ENCODE measurements at regions not wholly inside any gene's neighbourhood (a gene's known extent, or its start where the extent isn't known, plus 50 kb on each side); places are given as distances from the start of the nearest gene placed in this dataset.

GRCh38 chr2:195545811-195546210 lies 111.2 kb upstream of the SLC39A10 start:
- TF ChIP-seq RAD21 (IDR thresholded peaks at IDR 0.05; ENCODE audit: low read depth) (no peak), TEAD4 (IDR thresholded peaks at IDR 0.05) (no peak), MAX (IDR thresholded peaks at IDR 0.05) (no peak), EGR1 (IDR thresholded peaks at IDR 0.05) (no peak), TAF1 (IDR thresholded peaks at IDR 0.05; ENCODE audit: low read depth) (no peak), FOXM1 (IDR thresholded peaks at IDR 0.05; ENCODE audit: borderline replicate concordance, low read depth) (no peak), EP300 (IDR thresholded peaks at IDR 0.05; ENCODE audit: borderline replicate concordance) (no peak), CEBPB (IDR thresholded peaks at IDR 0.05) (no peak), CREB1 (IDR thresholded peaks at IDR 0.05; ENCODE audit: low read depth) (no peak), TCF12 (IDR thresholded peaks at IDR 0.05; ENCODE audit: low read depth) (no peak)
- TF ChIP-seq, protein P1, sequence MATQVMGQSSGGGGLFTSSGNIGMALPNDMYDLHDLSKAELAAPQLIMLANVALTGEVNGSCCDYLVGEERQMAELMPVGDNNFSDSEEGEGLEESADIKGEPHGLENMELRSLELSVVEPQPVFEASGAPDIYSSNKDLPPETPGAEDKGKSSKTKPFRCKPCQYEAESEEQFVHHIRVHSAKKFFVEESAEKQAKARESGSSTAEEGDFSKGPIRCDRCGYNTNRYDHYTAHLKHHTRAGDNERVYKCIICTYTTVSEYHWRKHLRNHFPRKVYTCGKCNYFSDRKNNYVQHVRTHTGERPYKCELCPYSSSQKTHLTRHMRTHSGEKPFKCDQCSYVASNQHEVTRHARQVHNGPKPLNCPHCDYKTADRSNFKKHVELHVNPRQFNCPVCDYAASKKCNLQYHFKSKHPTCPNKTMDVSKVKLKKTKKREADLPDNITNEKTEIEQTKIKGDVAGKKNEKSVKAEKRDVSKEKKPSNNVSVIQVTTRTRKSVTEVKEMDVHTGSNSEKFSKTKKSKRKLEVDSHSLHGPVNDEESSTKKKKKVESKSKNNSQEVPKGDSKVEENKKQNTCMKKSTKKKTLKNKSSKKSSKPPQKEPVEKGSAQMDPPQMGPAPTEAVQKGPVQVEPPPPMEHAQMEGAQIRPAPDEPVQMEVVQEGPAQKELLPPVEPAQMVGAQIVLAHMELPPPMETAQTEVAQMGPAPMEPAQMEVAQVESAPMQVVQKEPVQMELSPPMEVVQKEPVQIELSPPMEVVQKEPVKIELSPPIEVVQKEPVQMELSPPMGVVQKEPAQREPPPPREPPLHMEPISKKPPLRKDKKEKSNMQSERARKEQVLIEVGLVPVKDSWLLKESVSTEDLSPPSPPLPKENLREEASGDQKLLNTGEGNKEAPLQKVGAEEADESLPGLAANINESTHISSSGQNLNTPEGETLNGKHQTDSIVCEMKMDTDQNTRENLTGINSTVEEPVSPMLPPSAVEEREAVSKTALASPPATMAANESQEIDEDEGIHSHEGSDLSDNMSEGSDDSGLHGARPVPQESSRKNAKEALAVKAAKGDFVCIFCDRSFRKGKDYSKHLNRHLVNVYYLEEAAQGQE (IDR thresholded peaks at IDR 0.05; ENCODE audit: low read depth), result no peak
